ENCODE measurements at regions not wholly inside any gene's neighbourhood (a gene's known extent, or its start where the extent isn't known, plus 50 kb on each side); places are given as distances from the start of the nearest gene placed in this dataset.

DNA sequence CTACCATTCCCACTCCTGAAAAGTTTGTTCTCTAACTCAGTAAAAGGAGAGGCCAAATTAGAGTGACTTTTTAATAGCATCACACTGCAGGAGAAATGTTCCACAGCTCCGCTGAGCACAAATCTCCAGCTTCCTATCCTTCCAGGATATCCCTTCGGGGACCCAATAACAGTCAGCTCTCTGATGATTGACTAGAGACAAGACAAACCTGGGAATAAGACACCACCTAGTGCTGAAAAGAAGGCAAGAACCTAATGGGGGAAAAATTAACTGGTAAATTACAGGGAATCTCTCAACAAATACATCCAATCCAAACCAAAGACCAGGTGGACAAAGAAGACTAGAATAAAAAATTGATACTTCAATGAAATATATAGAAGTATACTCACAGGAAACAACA lies 977.1 kb upstream of the SOX11 start:
- Mint-ChIP-seq H3K36me3 (ENCODE audit: low read depth) (no peaks in the 10 kb centered on the region), H3K4me1 (no peaks in the 10 kb centered on the region), H3K27me3 (no peaks in the 10 kb centered on the region), H3K27ac (no peak overlapping the region), H3K4me3 (no peak overlapping the region), H3K9me3 (peaks cover 15% of the 10 kb centered on the region)
- POLR2A ChIA-PET: no interaction called here
- DNase-seq: no peak
- CTCF ChIA-PET: no interaction called here

GRCh38 chr2:4718777-4719176 lies 973.4 kb upstream of the SOX11 start:
- ChIA-PET CTCF (no interaction called here), POLR2A (no interaction called here)
- DNase-seq: no peak
- no peaks in the 10 kb centered on the region for H3K4me1 Mint-ChIP-seq
- no peaks in the 10 kb centered on the region for H3K27me3 Mint-ChIP-seq
- H3K36me3 Mint-ChIP-seq (ENCODE audit: low read depth): no peaks in the 10 kb centered on the region
- H3K27ac Mint-ChIP-seq: no peak overlapping the region
- H3K9me3 Mint-ChIP-seq: peaks cover 13% of the 10 kb centered on the region
- H3K4me3 Mint-ChIP-seq: no peak overlapping the region

GRCh38 chr2:4725618-4726017 lies 966.6 kb upstream of the SOX11 start:
- no peaks in the 10 kb centered on the region for H3K4me1 Mint-ChIP-seq
- no peaks in the 10 kb centered on the region for H3K36me3 Mint-ChIP-seq (ENCODE audit: low read depth)
- peaks cover 12% of the 10 kb centered on the region for H3K9me3 Mint-ChIP-seq
- H3K27me3 Mint-ChIP-seq: no peaks in the 10 kb centered on the region
- H3K27ac Mint-ChIP-seq: no peak overlapping the region
- POLR2A ChIA-PET: no interaction called here
- CTCF ChIA-PET: no interaction called here
- H3K4me3 Mint-ChIP-seq: no peak overlapping the region
- no peak for DNase-seq

- no peak overlapping the region for H3K4me3 Mint-ChIP-seq
- ChIA-PET CTCF (no interaction called here), POLR2A (no interaction called here)
- no peak for DNase-seq
- no peaks in the 10 kb centered on the region for H3K4me1 Mint-ChIP-seq
- peaks cover 13% of the 10 kb centered on the region for H3K9me3 Mint-ChIP-seq
- H3K27ac Mint-ChIP-seq: no peak overlapping the region
- no peaks in the 10 kb centered on the region for H3K27me3 Mint-ChIP-seq
- H3K36me3 Mint-ChIP-seq (ENCODE audit: low read depth): no peaks in the 10 kb centered on the region
Measured at GRCh38 chr2:4732560-4732959, 959.6 kb upstream of the SOX11 start.

- DNase-seq: no peak
- no peaks in the 10 kb centered on the region for H3K4me1 Mint-ChIP-seq
- H3K4me3 Mint-ChIP-seq: no peak overlapping the region
- H3K27ac Mint-ChIP-seq: no peak overlapping the region
- H3K36me3 Mint-ChIP-seq (ENCODE audit: low read depth): no peaks in the 10 kb centered on the region
- H3K27me3 Mint-ChIP-seq: no peaks in the 10 kb centered on the region
- H3K9me3 Mint-ChIP-seq: peaks cover 17% of the 10 kb centered on the region
- CTCF ChIA-PET: no interaction called here
- POLR2A ChIA-PET: no interaction called here
Measured at GRCh38 chr2:4745056-4745991, 946.9 kb upstream of the SOX11 start.

DNA sequence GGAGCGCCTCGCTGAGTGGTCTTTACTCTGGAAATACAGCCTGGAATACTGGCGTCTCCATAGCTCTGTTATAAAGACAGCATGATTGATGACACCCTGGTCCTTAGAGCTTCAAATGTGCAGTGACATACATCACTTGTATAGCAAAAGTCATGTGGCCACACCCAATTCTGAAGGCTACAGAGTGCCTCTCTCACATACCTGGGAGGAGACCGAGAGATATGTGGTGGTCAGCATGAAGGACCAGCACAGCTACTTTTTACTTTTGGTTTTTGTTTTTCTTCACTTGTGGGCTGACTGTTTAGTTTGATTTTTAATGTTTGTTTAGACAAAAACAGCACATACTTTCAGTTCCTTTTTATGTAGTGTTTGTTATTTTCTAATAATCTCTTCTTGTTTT lies 938.5 kb upstream of the SOX11 start:
- H3K9me3 Mint-ChIP-seq: peaks cover 13% of the 10 kb centered on the region
- CTCF ChIA-PET: no interaction called here
- H3K4me1 Mint-ChIP-seq: no peaks in the 10 kb centered on the region
- H3K36me3 Mint-ChIP-seq (ENCODE audit: low read depth): no peaks in the 10 kb centered on the region
- no peak overlapping the region for H3K4me3 Mint-ChIP-seq
- H3K27ac Mint-ChIP-seq: no peak overlapping the region
- POLR2A ChIA-PET: no interaction called here
- H3K27me3 Mint-ChIP-seq: no peaks in the 10 kb centered on the region
- no peak for DNase-seq

- no peak for DNase-seq
- CTCF ChIA-PET: no interaction called here
- H3K4me3 Mint-ChIP-seq: no peak overlapping the region
Measured at GRCh38 chr2:4762951-4763376, 929.2 kb upstream of the SOX11 start.

GRCh38 chr2:4765787-4766530 lies 926.2 kb upstream of the SOX11 start:
- H3K27ac Mint-ChIP-seq: no peak overlapping the region
- no peak for DNase-seq
- H3K4me3 Mint-ChIP-seq: no peak overlapping the region
- ChIA-PET POLR2A (no interaction called here), CTCF (no interaction called here)
- H3K4me1 Mint-ChIP-seq: no peaks in the 10 kb centered on the region
- H3K36me3 Mint-ChIP-seq (ENCODE audit: low read depth): no peaks in the 10 kb centered on the region
- H3K27me3 Mint-ChIP-seq: no peaks in the 10 kb centered on the region
- peaks cover 10% of the 10 kb centered on the region for H3K9me3 Mint-ChIP-seq

More at GRCh38 chr2:4762951-4763376, 929.2 kb upstream of the SOX11 start:
- POLR2A ChIA-PET: no interaction called here
- Mint-ChIP-seq H3K27me3 (no peaks in the 10 kb centered on the region), H3K27ac (no peak overlapping the region), H3K9me3 (peaks cover 10% of the 10 kb centered on the region), H3K36me3 (ENCODE audit: low read depth) (no peaks in the 10 kb centered on the region), H3K4me1 (no peaks in the 10 kb centered on the region)

- H3K4me3 Mint-ChIP-seq: no peak overlapping the region
- H3K9me3 Mint-ChIP-seq: peaks cover 16% of the 10 kb centered on the region
- H3K4me1 Mint-ChIP-seq: no peaks in the 10 kb centered on the region
- H3K36me3 Mint-ChIP-seq (ENCODE audit: low read depth): no peaks in the 10 kb centered on the region
- CTCF ChIA-PET: no interaction called here
- DNase-seq: no peak
- no peaks in the 10 kb centered on the region for H3K27me3 Mint-ChIP-seq
- POLR2A ChIA-PET: no interaction called here
- H3K27ac Mint-ChIP-seq: no peak overlapping the region
Measured at GRCh38 chr2:4775668-4776067, 916.5 kb upstream of the SOX11 start.

DNA sequence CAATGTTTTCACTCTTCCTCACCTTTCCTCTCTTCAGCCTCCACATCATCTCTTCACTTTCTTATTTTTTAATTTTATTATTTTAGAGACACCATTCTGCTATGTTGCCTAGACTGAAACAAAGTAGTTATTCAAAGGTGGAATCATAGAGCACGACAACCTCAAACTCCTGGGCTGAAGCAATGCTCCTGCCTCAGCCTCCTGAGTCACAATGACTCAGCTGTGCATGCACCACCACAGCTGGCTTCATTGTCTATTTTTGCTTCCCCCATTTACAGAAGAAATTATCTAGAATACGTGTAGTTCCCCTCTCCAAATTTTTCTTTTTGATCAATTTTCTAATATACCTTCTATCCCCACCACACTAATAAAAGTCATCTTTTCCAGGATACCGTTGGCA lies 911.5 kb upstream of the SOX11 start:
- POLR2A ChIA-PET: no interaction called here
- Mint-ChIP-seq H3K4me1 (no peaks in the 10 kb centered on the region), H3K27ac (no peak overlapping the region), H3K9me3 (peaks cover 16% of the 10 kb centered on the region), H3K4me3 (no peak overlapping the region), H3K27me3 (no peaks in the 10 kb centered on the region), H3K36me3 (ENCODE audit: low read depth) (no peaks in the 10 kb centered on the region)
- no peak for DNase-seq
- CTCF ChIA-PET: no interaction called here

DNA sequence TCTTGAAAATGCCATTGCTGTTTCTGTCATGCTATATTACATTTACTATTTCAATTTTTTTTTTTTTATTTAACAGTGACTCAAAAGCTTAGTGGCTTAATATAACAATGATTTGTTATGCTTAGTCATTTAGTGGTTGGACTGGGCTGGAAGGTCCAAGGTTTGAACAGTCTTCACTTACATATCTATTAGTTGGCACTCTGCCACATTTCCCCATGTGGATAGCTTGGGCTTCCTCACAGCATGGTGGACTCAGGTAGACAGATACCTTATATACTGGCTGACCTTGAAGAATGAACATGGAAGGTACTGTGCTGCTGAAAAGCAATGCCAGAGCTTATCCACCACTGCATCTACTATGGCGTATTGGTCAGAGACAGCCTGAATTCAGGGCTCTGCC lies 909.5 kb upstream of the SOX11 start:
- DNase-seq: no peak
- ChIA-PET POLR2A (no interaction called here), CTCF (no interaction called here)
- H3K27me3 Mint-ChIP-seq: no peaks in the 10 kb centered on the region
- H3K4me1 Mint-ChIP-seq: no peaks in the 10 kb centered on the region
- H3K36me3 Mint-ChIP-seq (ENCODE audit: low read depth): no peaks in the 10 kb centered on the region
- H3K9me3 Mint-ChIP-seq: peaks cover 21% of the 10 kb centered on the region
- no peak overlapping the region for H3K27ac Mint-ChIP-seq
- H3K4me3 Mint-ChIP-seq: no peak overlapping the region

DNA sequence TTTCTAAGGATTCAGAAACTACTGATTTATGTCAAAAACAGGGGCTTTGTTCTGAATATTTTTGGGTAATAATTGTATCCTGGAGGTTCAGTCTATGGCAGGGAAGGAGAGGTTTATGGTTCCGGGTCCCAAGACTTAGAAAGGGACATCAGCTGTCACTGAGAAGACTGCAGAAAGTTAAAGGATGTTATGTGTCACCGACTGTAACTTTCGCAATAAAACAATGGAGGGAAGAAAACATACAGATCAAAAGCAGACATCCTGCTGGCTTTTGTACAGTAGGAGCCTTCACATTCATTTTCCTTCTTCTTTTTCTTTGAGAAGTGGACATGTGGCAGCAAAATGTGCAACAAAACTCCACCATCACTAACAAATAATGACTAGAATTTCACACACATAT lies 900.7 kb upstream of the SOX11 start:
- H3K27me3 Mint-ChIP-seq: no peaks in the 10 kb centered on the region
- POLR2A ChIA-PET: no interaction called here
- H3K9me3 Mint-ChIP-seq: peaks cover 25% of the 10 kb centered on the region
- H3K4me1 Mint-ChIP-seq: no peaks in the 10 kb centered on the region
- H3K27ac Mint-ChIP-seq: no peak overlapping the region
- CTCF ChIA-PET: no interaction called here
- H3K36me3 Mint-ChIP-seq (ENCODE audit: low read depth): no peaks in the 10 kb centered on the region
- no peak for DNase-seq
- no peak overlapping the region for H3K4me3 Mint-ChIP-seq

DNA sequence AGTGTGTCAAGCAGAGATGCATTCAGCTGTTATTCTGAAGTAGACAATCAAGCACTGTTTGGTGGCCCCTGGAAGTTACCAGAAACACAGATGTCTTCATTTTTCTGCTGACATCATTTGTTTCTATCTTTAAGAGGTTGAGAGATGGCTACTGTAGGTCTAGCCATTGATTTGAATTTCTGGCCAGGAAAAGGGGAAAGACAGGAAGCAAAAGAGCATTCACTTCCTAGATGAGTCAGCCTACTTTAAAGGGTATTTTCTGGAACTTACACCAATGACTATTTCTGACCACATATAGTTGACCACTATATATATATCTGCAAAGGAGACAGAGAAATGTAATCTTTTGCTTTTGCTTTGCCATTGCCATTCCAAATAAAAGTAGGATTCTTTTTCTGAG lies 900.1 kb upstream of the SOX11 start:
- no peaks in the 10 kb centered on the region for H3K4me1 Mint-ChIP-seq
- POLR2A ChIA-PET: no interaction called here
- H3K27me3 Mint-ChIP-seq: no peaks in the 10 kb centered on the region
- H3K27ac Mint-ChIP-seq: no peak overlapping the region
- CTCF ChIA-PET: no interaction called here
- DNase-seq: no peak
- peaks cover 24% of the 10 kb centered on the region for H3K9me3 Mint-ChIP-seq
- no peaks in the 10 kb centered on the region for H3K36me3 Mint-ChIP-seq (ENCODE audit: low read depth)
- no peak overlapping the region for H3K4me3 Mint-ChIP-seq

DNA sequence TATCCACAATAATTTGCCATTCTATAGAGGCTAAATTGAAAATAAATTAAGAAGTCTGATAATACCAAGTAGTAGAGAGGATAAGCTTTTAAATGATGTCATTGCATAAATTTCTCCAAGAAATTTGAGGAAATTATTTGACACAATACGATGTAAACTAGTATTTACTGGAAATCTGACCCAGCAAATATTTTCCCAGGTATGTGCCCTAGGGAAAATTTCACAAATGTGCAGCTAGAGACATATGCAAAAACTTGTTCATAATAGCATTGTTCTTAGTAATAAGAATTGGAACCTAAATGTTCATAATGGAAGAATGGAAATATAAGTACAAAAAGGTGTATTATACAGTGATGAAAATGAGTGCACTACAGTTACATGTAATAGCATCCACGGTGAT lies 888.8 kb upstream of the SOX11 start:
- DNase-seq: no peak
- CTCF ChIA-PET: no interaction called here
- H3K27me3 Mint-ChIP-seq: no peaks in the 10 kb centered on the region
- no peaks in the 10 kb centered on the region for H3K4me1 Mint-ChIP-seq
- no peaks in the 10 kb centered on the region for H3K36me3 Mint-ChIP-seq (ENCODE audit: low read depth)
- POLR2A ChIA-PET: no interaction called here
- H3K4me3 Mint-ChIP-seq: no peak overlapping the region
- H3K27ac Mint-ChIP-seq: no peak overlapping the region
- peaks cover 4% of the 10 kb centered on the region for H3K9me3 Mint-ChIP-seq
